SK-N-SH (cell line): ENCODE measurements at regions not wholly inside any gene's neighbourhood (a gene's known extent, or its start where the extent isn't known, plus 50 kb on each side); places are given as distances from the start of the nearest gene placed in this dataset.

Experiments
- CTCF ChIA-PET: fragments of 300-600, 350-600 bp; formaldehyde crosslinking; extraction: SDS; loops from one replicate; lab custom pipeline; 2021; lab: Yijun Ruan, JAX
- POLR2A ChIA-PET: fragments of 350-600 bp; sonication (Branson Sonifier 250); formaldehyde crosslinking; extraction: SDS; loops from one replicate; lab custom pipeline; 2020; ENCODE audit warnings: antibody characterized with exemption, inconsistent platforms; lab: Yijun Ruan, JAX
- DNase-seq: peaks from one replicate; pipeline ENCODE4 v3.0.0; 2012
- H2AFZ ChIP-seq: fragments of 200-600 bp; sonication (generic); 2 replicates; pipeline ENCODE4 v1.8.1; 2016; ENCODE audit warnings: antibody characterized with exemption, mild to moderate bottlenecking, low read depth
- H3F3A ChIP-seq: fragments of 200-600 bp; sonication (generic); replicated peaks from 2 replicates; pipeline ENCODE3; 2016; ENCODE audit warnings: antibody characterized with exemption, mild to moderate bottlenecking; ENCODE audit not compliant: insufficient read depth
- H3K27ac ChIP-seq, 2 experiments: fragments of 200-500 bp in 1 of 2; fragments of 200-600 bp in 1 of 2; sonication (Bioruptor generic) in 1 of 2; sonication (generic), shearing (Covaris generic) in 1 of 2; 2 replicates each; pipeline versions ENCODE4 v1.5.1 to v1.6.1; 2014 to 2016; ENCODE audit warnings: low read depth in 2 of 2, inconsistent platforms in 1 of 2, low read length in 1 of 2, mild to moderate bottlenecking in 1 of 2, mixed read lengths in 1 of 2
- H3K27me3 ChIP-seq: fragments of 200-600 bp; sonication (generic), shearing (Covaris generic); 2 replicates; pipeline ENCODE4 v1.6.1; 2016; ENCODE audit warnings: mixed run types; ENCODE audit not compliant: insufficient read depth
- H3K36me3 ChIP-seq, 2 experiments: fragments of 200-500 bp in 1 of 2; fragments of 200-600 bp in 1 of 2; sonication (Bioruptor generic) in 1 of 2; sonication (generic) in 1 of 2; replicated peaks in 1 of 2; 2 replicates each; pipeline versions ENCODE3 to v1.5.1; 2014 to 2016; ENCODE audit warnings: low read length in 1 of 2, mild to moderate bottlenecking in 1 of 2; ENCODE audit not compliant: insufficient read depth in 2 of 2, control insufficient read depth in 1 of 2
- H3K4me1 ChIP-seq, 2 experiments: fragments of 200-500 bp in 1 of 2; fragments of 200-600 bp in 1 of 2; sonication (Bioruptor generic) in 1 of 2; sonication (generic), shearing (Covaris generic) in 1 of 2; 2 replicates each; pipeline versions ENCODE4 v1.5.1 to v1.6.1; 2014 to 2016; ENCODE audit warnings: low read depth in 1 of 2, low read length in 1 of 2, mixed run types in 1 of 2; ENCODE audit not compliant: insufficient read depth in 2 of 2, control insufficient read depth in 1 of 2
- H3K4me2 ChIP-seq: fragments of 200-600 bp; sonication (generic), shearing (Covaris generic); 2 replicates; pipeline ENCODE4 v1.6.1; 2017; ENCODE audit warnings: mixed run types
- H3K4me3 ChIP-seq, 2 experiments: fragments of 200-500 bp in 1 of 2; fragments of 200-600 bp in 1 of 2; sonication (Bioruptor generic) in 1 of 2; sonication (generic), shearing (Covaris generic) in 1 of 2; 2 replicates each; pipeline versions ENCODE4 v1.5.1 to v1.8.1; 2014 to 2016; ENCODE audit warnings: low read depth in 2 of 2, inconsistent platforms in 1 of 2, low read length in 1 of 2, mild to moderate bottlenecking in 1 of 2, mixed read lengths in 1 of 2, moderate library complexity in 1 of 2
- H3K79me2 ChIP-seq: fragments of 200-600 bp; sonication (generic); 2 replicates; pipeline ENCODE4 v1.8.1; 2017; ENCODE audit warnings: mild to moderate bottlenecking; ENCODE audit not compliant: insufficient read depth
- H3K9ac ChIP-seq: fragments of 200-600 bp; sonication (generic); 2 replicates; pipeline ENCODE4 v1.6.1; 2017; ENCODE audit warnings: mixed run types
- H3K9me2 ChIP-seq: fragments of 200-600 bp; sonication (generic); 2 replicates; pipeline ENCODE4 v1.6.1; 2017; ENCODE audit warnings: mixed run types
- H3K9me3 ChIP-seq: fragments of 200-600 bp; sonication (generic); 2 replicates; pipeline ENCODE4 v1.6.1; 2017; ENCODE audit warnings: mixed run types, mild to moderate bottlenecking, moderate library complexity
- H4K20me1 ChIP-seq: fragments of 200-600 bp; sonication (generic); 2 replicates; pipeline ENCODE4 v1.6.1; 2017; ENCODE audit warnings: mild to moderate bottlenecking, mixed run types; ENCODE audit not compliant: insufficient read depth
- CTCF ChIP-seq: fragments of 200-600 bp; sonication (generic); IDR thresholded peaks from 2 replicates; pipeline ENCODE4 v1.6.1; 2017; ENCODE audit warnings: antibody characterized with exemption, mild to moderate bottlenecking, moderate library complexity
- EZH2phosphoT487 ChIP-seq: fragments of 200-600 bp; sonication (generic); IDR thresholded peaks from 2 replicates; pipeline ENCODE4 v1.6.1; 2017; ENCODE audit warnings: low read depth, mixed run types, mild to moderate bottlenecking, antibody characterized with exemption, moderate library complexity, borderline replicate concordance
- GATA2 ChIP-seq: sonication (generic); formaldehyde crosslinking; IDR thresholded peaks from 2 replicates; pipeline ENCODE4 v1.5.0; 2020; ENCODE audit warnings: mild to moderate bottlenecking, missing genetic modification reagents
- JUND ChIP-seq: IDR thresholded peaks from 2 replicates; pipeline ENCODE4 v1.4.0; 2012
- MEF2A ChIP-seq: IDR thresholded peaks from 2 replicates; pipeline ENCODE4 v1.4.0; 2012; ENCODE audit warnings: low read depth, borderline replicate concordance
- PBX3 ChIP-seq: IDR thresholded peaks from 2 replicates; pipeline ENCODE4; 2012
- RAD21 ChIP-seq: IDR thresholded peaks from 2 replicates; pipeline ENCODE4 v1.6.1; 2012; ENCODE audit warnings: mild to moderate bottlenecking, low read length
- RCOR1 ChIP-seq: fragments of 150-350 bp; IDR thresholded peaks from 2 replicates; pipeline ENCODE4 v1.6.1; 2017; ENCODE audit warnings: antibody characterized with exemption, low read length
- SIN3A ChIP-seq: IDR thresholded peaks from 2 replicates; pipeline ENCODE4 v1.6.1; 2012; ENCODE audit warnings: low read depth, mild to moderate bottlenecking, low read length, moderate library complexity, borderline replicate concordance
- WGBS: methylation state at CpG from one replicate; pipeline ENCODE4 v1.1.6; 2017; ENCODE audit warnings: low lambda C conversion rate; 5-methylcytosine and 5-hydroxymethylcytosine counted together
- TF ChIP-seq, protein P1 (sequence below): fragments of 150-350 bp; IDR thresholded peaks from 2 replicates; pipeline ENCODE4 v1.6.1; 2016; ENCODE audit warnings: mild to moderate bottlenecking, low read depth, low read length
- TF ChIP-seq, protein P2 (sequence below): IDR thresholded peaks from 2 replicates; pipeline ENCODE4 v1.6.1; 2012; ENCODE audit warnings: mild to moderate bottlenecking, low read depth, low read length, moderate library complexity
- TF ChIP-seq, protein P3 (sequence below): IDR thresholded peaks from 2 replicates; pipeline ENCODE4 v1.4.0; 2012; ENCODE audit warnings: low read depth
- TF ChIP-seq, protein P4 (sequence below): IDR thresholded peaks from 2 replicates; pipeline ENCODE4 v1.4.0; 2012; ENCODE audit warnings: low read depth, borderline replicate concordance

- ChIA-PET POLR2A (no interaction called here), CTCF (no interaction called here)
- no peaks in the 10 kb centered on the region for H3K9me2 ChIP-seq
- H3K79me2 ChIP-seq = no peaks in the 10 kb centered on the region
- no peaks in the 10 kb centered on the region for H3K27me3 ChIP-seq
- no peak overlapping the region for H3K9ac ChIP-seq
- TF ChIP-seq EZH2phosphoT487 (no peak), JUND (no peak), RAD21 (no peak), RCOR1 (no peak), MEF2A (no peak), PBX3 (no peak), SIN3A (no peak), GATA2 (CRISPR knock-in tag) (no peak), CTCF (no peak)
- TF ChIP-seq, protein P1, sequence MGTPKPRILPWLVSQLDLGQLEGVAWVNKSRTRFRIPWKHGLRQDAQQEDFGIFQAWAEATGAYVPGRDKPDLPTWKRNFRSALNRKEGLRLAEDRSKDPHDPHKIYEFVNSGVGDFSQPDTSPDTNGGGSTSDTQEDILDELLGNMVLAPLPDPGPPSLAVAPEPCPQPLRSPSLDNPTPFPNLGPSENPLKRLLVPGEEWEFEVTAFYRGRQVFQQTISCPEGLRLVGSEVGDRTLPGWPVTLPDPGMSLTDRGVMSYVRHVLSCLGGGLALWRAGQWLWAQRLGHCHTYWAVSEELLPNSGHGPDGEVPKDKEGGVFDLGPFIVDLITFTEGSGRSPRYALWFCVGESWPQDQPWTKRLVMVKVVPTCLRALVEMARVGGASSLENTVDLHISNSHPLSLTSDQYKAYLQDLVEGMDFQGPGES = no peak
- TF ChIP-seq, protein P2, sequence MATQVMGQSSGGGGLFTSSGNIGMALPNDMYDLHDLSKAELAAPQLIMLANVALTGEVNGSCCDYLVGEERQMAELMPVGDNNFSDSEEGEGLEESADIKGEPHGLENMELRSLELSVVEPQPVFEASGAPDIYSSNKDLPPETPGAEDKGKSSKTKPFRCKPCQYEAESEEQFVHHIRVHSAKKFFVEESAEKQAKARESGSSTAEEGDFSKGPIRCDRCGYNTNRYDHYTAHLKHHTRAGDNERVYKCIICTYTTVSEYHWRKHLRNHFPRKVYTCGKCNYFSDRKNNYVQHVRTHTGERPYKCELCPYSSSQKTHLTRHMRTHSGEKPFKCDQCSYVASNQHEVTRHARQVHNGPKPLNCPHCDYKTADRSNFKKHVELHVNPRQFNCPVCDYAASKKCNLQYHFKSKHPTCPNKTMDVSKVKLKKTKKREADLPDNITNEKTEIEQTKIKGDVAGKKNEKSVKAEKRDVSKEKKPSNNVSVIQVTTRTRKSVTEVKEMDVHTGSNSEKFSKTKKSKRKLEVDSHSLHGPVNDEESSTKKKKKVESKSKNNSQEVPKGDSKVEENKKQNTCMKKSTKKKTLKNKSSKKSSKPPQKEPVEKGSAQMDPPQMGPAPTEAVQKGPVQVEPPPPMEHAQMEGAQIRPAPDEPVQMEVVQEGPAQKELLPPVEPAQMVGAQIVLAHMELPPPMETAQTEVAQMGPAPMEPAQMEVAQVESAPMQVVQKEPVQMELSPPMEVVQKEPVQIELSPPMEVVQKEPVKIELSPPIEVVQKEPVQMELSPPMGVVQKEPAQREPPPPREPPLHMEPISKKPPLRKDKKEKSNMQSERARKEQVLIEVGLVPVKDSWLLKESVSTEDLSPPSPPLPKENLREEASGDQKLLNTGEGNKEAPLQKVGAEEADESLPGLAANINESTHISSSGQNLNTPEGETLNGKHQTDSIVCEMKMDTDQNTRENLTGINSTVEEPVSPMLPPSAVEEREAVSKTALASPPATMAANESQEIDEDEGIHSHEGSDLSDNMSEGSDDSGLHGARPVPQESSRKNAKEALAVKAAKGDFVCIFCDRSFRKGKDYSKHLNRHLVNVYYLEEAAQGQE = no peak
- TF ChIP-seq, protein P3, sequence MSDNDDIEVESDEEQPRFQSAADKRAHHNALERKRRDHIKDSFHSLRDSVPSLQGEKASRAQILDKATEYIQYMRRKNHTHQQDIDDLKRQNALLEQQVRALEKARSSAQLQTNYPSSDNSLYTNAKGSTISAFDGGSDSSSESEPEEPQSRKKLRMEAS = no peak
- TF ChIP-seq, protein P4, sequence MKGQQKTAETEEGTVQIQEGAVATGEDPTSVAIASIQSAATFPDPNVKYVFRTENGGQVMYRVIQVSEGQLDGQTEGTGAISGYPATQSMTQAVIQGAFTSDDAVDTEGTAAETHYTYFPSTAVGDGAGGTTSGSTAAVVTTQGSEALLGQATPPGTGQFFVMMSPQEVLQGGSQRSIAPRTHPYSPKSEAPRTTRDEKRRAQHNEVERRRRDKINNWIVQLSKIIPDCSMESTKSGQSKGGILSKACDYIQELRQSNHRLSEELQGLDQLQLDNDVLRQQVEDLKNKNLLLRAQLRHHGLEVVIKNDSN = no peak
- TF ChIP-seq, all 33 proteins: peak for 0
- Histone ChIP-seq H3K4me2 (no peak overlapping the region), H3K4me1 (no peaks in the 10 kb centered on the region), H3K4me3 (no peak overlapping the region), H4K20me1 (no peaks in the 10 kb centered on the region), H2AFZ (no peak overlapping the region), H3K36me3 (no peaks in the 10 kb centered on the region), H3K9me3 (peaks cover 8% of the 10 kb centered on the region; the same call in 1 of the 2 replicates), H3F3A (no peaks in the 10 kb centered on the region), H3K27ac (no peak overlapping the region)
- no peak for DNase-seq
- 10% methylated on average over 2 of the region's 2 CpGs for WGBS
Observed at GRCh38 chr7:136399385-136399784, 422.2 kb upstream of the MTPN start.
